Jurkat, Clone E6-1 (cell line): ENCODE measurements at regions not wholly inside any gene's neighbourhood (a gene's known extent, or its start where the extent isn't known, plus 50 kb on each side); places are given as distances from the start of the nearest gene placed in this dataset.

Experiments
- DNase-seq: peaks from one replicate; pipeline ENCODE4 v3.0.0-alpha.2; 2011; ENCODE audit warnings: low read depth, low spot score
- H3K4me3 ChIP-seq: 2 replicates; pipeline ENCODE4 v1.5.1; 2011; ENCODE audit warnings: mild to moderate bottlenecking, low read length, control low read depth, moderate library complexity

GRCh38 chr5:2181149-2181548 is 298.4 kb upstream of the IRX4 start:
- H3K4me3 ChIP-seq, result no peak overlapping the region
- DNase-seq, result no peak

- H3K4me3 ChIP-seq, result no peak overlapping the region
- DNase-seq, result no peak
Observed at GRCh38 chr5:2180456-2180855, 297.7 kb upstream of the IRX4 start.

GRCh38 chr5:2179861-2180260 is 297.1 kb upstream of the IRX4 start:
- DNase-seq, result no peak
- no peak overlapping the region for H3K4me3 ChIP-seq

GRCh38 chr5:2178528-2178927 is 295.8 kb upstream of the IRX4 start:
- DNase-seq, result no peak
- no peak overlapping the region for H3K4me3 ChIP-seq

GRCh38 chr5:2178071-2178477 is 295.3 kb upstream of the IRX4 start:
- H3K4me3 ChIP-seq, result no peak overlapping the region
- DNase-seq, result no peak

GRCh38 chr5:2177244-2177643 is 294.5 kb upstream of the IRX4 start:
- no peak overlapping the region for H3K4me3 ChIP-seq

GRCh38 chr5:2176581-2176980 is 293.9 kb upstream of the IRX4 start:
- no peak overlapping the region for H3K4me3 ChIP-seq
- DNase-seq, result no peak

More at GRCh38 chr5:2177244-2177643, 294.5 kb upstream of the IRX4 start:
- DNase-seq, result no peak

GRCh38 chr5:2175842-2176404 is 293.2 kb upstream of the IRX4 start:
- no peak overlapping the region for H3K4me3 ChIP-seq
- DNase-seq, result no peak

- no peak for DNase-seq
- H3K4me3 ChIP-seq, result no peak overlapping the region
Observed at GRCh38 chr5:2175041-2175440, 292.3 kb upstream of the IRX4 start.

- no peak overlapping the region for H3K4me3 ChIP-seq
- no peak for DNase-seq
Observed at GRCh38 chr5:2174538-2174937, 291.8 kb upstream of the IRX4 start.

GRCh38 chr5:2173151-2173834 is 290.6 kb upstream of the IRX4 start:
- no peak for DNase-seq
- no peak overlapping the region for H3K4me3 ChIP-seq

GRCh38 chr5:2172471-2172870 is 289.7 kb upstream of the IRX4 start:
- no peak overlapping the region for H3K4me3 ChIP-seq

GRCh38 chr5:2170761-2171160 is 288.0 kb upstream of the IRX4 start:
- H3K4me3 ChIP-seq, result no peak overlapping the region
- no peak for DNase-seq

More at GRCh38 chr5:2172471-2172870, 289.7 kb upstream of the IRX4 start:
- DNase-seq, result no peak

- H3K4me3 ChIP-seq, result no peak overlapping the region
- no peak for DNase-seq
Observed at GRCh38 chr5:2169850-2170760, 287.4 kb upstream of the IRX4 start.

GRCh38 chr5:2169430-2169808 is 286.7 kb upstream of the IRX4 start:
- DNase-seq, result no peak
- no peak overlapping the region for H3K4me3 ChIP-seq

- no peak for DNase-seq
- no peak overlapping the region for H3K4me3 ChIP-seq
Observed at GRCh38 chr5:2168601-2169429, 286.1 kb upstream of the IRX4 start.

GRCh38 chr5:2167671-2168070 is 284.9 kb upstream of the IRX4 start:
- H3K4me3 ChIP-seq, result no peak overlapping the region
- no peak for DNase-seq

GRCh38 chr5:2166979-2167377 is 284.3 kb upstream of the IRX4 start:
- no peak for DNase-seq
- H3K4me3 ChIP-seq, result no peak overlapping the region

GRCh38 chr5:2166306-2166978 is 283.7 kb upstream of the IRX4 start:
- no peak overlapping the region for H3K4me3 ChIP-seq
- no peak for DNase-seq
